Neural cell (in vitro differentiated cells): ENCODE measurements at regions not wholly inside any gene's neighbourhood (a gene's known extent, or its start where the extent isn't known, plus 50 kb on each side); places are given as distances from the start of the nearest gene placed in this dataset.
A peak's percentile ranks its signal among the peaks of the same experiment; 100 is the strongest.

Experiments
- H2AFZ ChIP-seq: fragments of 200-600, 300-800 bp; sonication (generic), shearing (Covaris generic); 2 replicates; pipeline ENCODE4 v1.6.0; 2014; ENCODE audit warnings: low read depth, mild to moderate bottlenecking, antibody characterized with exemption, low read length, moderate library complexity
- H3F3A ChIP-seq: fragments of 200-600 bp; shearing (Covaris generic); 2 replicates; pipeline ENCODE4 v1.6.1; 2016; ENCODE audit warnings: mild to moderate bottlenecking, moderate library complexity, mixed read lengths, antibody characterized with exemption, low read length; ENCODE audit not compliant: insufficient read depth, poor library complexity, severe bottlenecking
- H3K27ac ChIP-seq: fragments of 200-600, 300-800 bp; sonication (generic), shearing (Covaris generic); 2 replicates; pipeline ENCODE4 v1.5.1; 2014; ENCODE audit warnings: mild to moderate bottlenecking, low read length, moderate library complexity
- H3K27me3 ChIP-seq: fragments of 300-800, 200-600 bp; sonication (generic), shearing (Covaris generic); 2 replicates; pipeline ENCODE4 v1.6.0; 2014; ENCODE audit warnings: mild to moderate bottlenecking, low read depth, low read length, moderate library complexity; ENCODE audit not compliant: insufficient read depth
- H3K36me3 ChIP-seq: fragments of 300-800, 200-600 bp; sonication (generic), shearing (Covaris generic); 2 replicates; pipeline ENCODE4 v1.5.1; 2014; ENCODE audit warnings: mild to moderate bottlenecking, antibody characterized with exemption, low read length, moderate library complexity; ENCODE audit not compliant: insufficient read depth
- H3K4me2 ChIP-seq: fragments of 300-800, 200-600 bp; sonication (generic), shearing (Covaris generic); 2 replicates; pipeline ENCODE4 v1.6.0; 2014; ENCODE audit warnings: mild to moderate bottlenecking, low read length
- H3K4me3 ChIP-seq: fragments of 300-800, 200-600 bp; sonication (generic), shearing (Covaris generic); 2 replicates; pipeline ENCODE4 v1.5.1; 2014; ENCODE audit warnings: mild to moderate bottlenecking, low read length, moderate library complexity
- H3K79me2 ChIP-seq: fragments of 200-600 bp; shearing (Covaris generic); replicated peaks from 2 replicates; pipeline ENCODE4 v1.6.0; 2014; ENCODE audit warnings: mild to moderate bottlenecking, low read length, moderate library complexity; ENCODE audit not compliant: insufficient read depth
- H3K9ac ChIP-seq: fragments of 300-800, 200-600 bp; sonication (generic), shearing (Covaris generic); 2 replicates; pipeline ENCODE4 v1.6.1; 2016; ENCODE audit warnings: mild to moderate bottlenecking, low read length, mixed read lengths
- H3K9me2 ChIP-seq: fragments of 200-600 bp; shearing (Covaris generic); 2 replicates; pipeline ENCODE4 v1.6.1; 2016; ENCODE audit warnings: mild to moderate bottlenecking, low read length, mixed read lengths; ENCODE audit not compliant: insufficient read depth
- H3K9me3 ChIP-seq: fragments of 200-600, 300-800 bp; sonication (generic), shearing (Covaris generic); 2 replicates; pipeline ENCODE4 v1.6.1; 2016; ENCODE audit warnings: mild to moderate bottlenecking, mixed run types, low read length, moderate library complexity, mixed read lengths
- H4K20me1 ChIP-seq: fragments of 200-600 bp; shearing (Covaris generic); 2 replicates; pipeline ENCODE4 v1.6.1; 2016; ENCODE audit warnings: mild to moderate bottlenecking, mixed run types; ENCODE audit not compliant: insufficient read depth
- CTCF ChIP-seq: fragments of 450-650 bp; IDR thresholded peaks from 2 replicates; pipeline ENCODE4 v1.5.1; 2014; ENCODE audit warnings: antibody characterized with exemption, mild to moderate bottlenecking, moderate library complexity; ENCODE audit not compliant: poor library complexity, severe bottlenecking
- EP300 ChIP-seq: fragments of 450-650 bp; conservative IDR thresholded peaks from 2 replicates; pipeline ENCODE4 v1.6.1; 2014; ENCODE audit warnings: antibody characterized with exemption, mild to moderate bottlenecking, moderate library complexity; ENCODE audit not compliant: poor library complexity, severe bottlenecking
- EZH2 ChIP-seq: fragments of 200-600, 300-800 bp; shearing (Covaris generic), sonication (generic); IDR thresholded peaks from 2 replicates; pipeline ENCODE4 v1.6.1; 2014; ENCODE audit warnings: antibody characterized with exemption, low read length, borderline replicate concordance, mild to moderate bottlenecking; ENCODE audit not compliant: insufficient read depth, poor library complexity, severe bottlenecking
- MXI1 ChIP-seq: fragments of 450-650 bp; conservative IDR thresholded peaks from 2 replicates; pipeline ENCODE4 v1.6.1; 2014; ENCODE audit warnings: antibody characterized with exemption, mild to moderate bottlenecking; ENCODE audit not compliant: poor library complexity, severe bottlenecking
- REST ChIP-seq: IDR thresholded peaks from 2 replicates; pipeline ENCODE4 v1.6.1; 2012; ENCODE audit warnings: borderline replicate concordance
- TAF1 ChIP-seq: IDR thresholded peaks from 2 replicates; pipeline ENCODE4 v1.6.1; 2012; ENCODE audit warnings: low read depth

DNA sequence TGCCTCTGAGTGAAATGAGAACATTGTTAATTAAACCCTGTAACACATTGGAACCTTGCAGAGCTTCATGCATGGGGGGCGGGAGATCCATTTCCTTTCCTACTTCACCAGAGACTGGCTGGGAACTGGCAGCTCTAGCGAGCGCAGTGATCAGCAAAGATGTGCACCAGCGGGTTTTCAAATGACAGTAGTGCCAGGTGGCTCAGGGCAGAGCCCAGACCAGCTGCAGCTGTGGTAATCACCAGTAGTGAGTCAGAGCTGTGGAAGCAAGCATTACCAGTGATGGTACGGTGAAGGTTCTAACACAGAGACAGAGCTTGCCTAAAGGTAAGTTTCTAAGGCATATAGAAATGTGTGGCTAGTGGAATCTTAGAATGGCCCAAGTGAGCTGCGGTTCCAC lies 1009.7 kb upstream of the CELF2 start:
- H4K20me1 ChIP-seq = no peaks in the 10 kb centered on the region
- H3K4me3 ChIP-seq = peak overlapping the region; percentile 11
- H3K9ac ChIP-seq = no peak overlapping the region
- H3K9me2 ChIP-seq = no peaks in the 10 kb centered on the region
- H3K4me2 ChIP-seq = no peak overlapping the region
- TF ChIP-seq EP300 = peak; percentile 9
- no peak for TF ChIP-seq CTCF
- no peak for TF ChIP-seq EZH2
- no peaks in the 10 kb centered on the region for H3K27me3 ChIP-seq
- H3F3A ChIP-seq = no peaks in the 10 kb centered on the region
- no peak overlapping the region for H2AFZ ChIP-seq
- no peaks in the 10 kb centered on the region for H3K9me3 ChIP-seq
- no peaks in the 10 kb centered on the region for H3K36me3 ChIP-seq
- no peaks in the 10 kb centered on the region for H3K79me2 ChIP-seq
- H3K27ac ChIP-seq = peak overlapping the region; percentile 60

DNA sequence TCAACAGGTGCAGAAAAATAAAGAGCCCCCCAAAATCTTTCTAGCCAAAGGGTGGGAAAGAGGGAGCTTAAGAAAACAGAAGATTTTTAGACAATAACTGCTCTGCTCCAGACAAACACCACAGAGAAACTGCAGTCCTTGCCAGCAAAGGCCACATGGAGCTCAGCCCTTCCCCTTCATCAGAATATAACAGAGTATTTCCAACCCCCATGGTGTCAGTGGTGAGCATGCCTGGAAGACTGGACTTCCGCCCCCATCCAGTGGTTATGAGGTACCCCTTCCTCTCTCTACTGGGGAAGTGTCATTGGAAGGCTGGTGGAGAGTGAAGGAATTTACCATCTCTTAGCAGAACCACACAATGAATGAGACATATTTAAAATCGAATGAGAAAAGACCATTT lies 1007.3 kb upstream of the CELF2 start:
- Histone ChIP-seq H3F3A (no peaks in the 10 kb centered on the region), H4K20me1 (no peaks in the 10 kb centered on the region), H3K36me3 (no peaks in the 10 kb centered on the region), H3K79me2 (no peaks in the 10 kb centered on the region), H3K4me3 (no peak overlapping the region), H3K9me2 (no peaks in the 10 kb centered on the region), H3K9ac (no peak overlapping the region), H3K27me3 (no peaks in the 10 kb centered on the region), H2AFZ (no peak overlapping the region), H3K4me2 (no peak overlapping the region), H3K9me3 (no peaks in the 10 kb centered on the region), H3K27ac (no peak overlapping the region)
- TF ChIP-seq MXI1 = no peak
- no peak for TF ChIP-seq TAF1
- TF ChIP-seq CTCF = no peak

DNA sequence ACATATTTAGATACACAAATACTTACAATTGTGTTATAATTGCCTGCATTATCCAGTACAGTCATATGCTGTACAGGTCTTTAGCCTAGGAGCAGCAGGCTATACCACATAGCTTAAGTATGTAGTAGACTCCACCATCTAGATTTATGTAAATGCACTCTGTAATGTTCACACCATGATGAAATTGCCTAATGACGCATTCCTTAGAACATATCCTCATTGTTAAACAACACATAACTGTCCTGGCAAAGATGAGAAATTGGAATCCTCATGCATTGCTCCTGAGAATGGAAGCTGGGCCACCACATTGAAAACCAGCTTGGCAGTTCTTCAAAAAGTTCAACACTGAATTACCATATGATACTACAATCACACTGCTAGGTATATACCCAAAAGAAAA lies 1002.8 kb upstream of the CELF2 start:
- no peak overlapping the region for H3K4me2 ChIP-seq
- H3K79me2 ChIP-seq = no peaks in the 10 kb centered on the region
- no peak for TF ChIP-seq REST
- H3K4me3 ChIP-seq = no peak overlapping the region
- no peaks in the 10 kb centered on the region for H3K9me2 ChIP-seq
- no peaks in the 10 kb centered on the region for H3K9me3 ChIP-seq
- H3K9ac ChIP-seq = no peak overlapping the region
- H3K27ac ChIP-seq = no peak overlapping the region
- H3F3A ChIP-seq = no peaks in the 10 kb centered on the region
- no peaks in the 10 kb centered on the region for H3K27me3 ChIP-seq
- no peaks in the 10 kb centered on the region for H3K36me3 ChIP-seq
- H4K20me1 ChIP-seq = no peaks in the 10 kb centered on the region
- no peak overlapping the region for H2AFZ ChIP-seq
